ENCODE measurements at regions not wholly inside any gene's neighbourhood (a gene's known extent, or its start where the extent isn't known, plus 50 kb on each side); places are given as distances from the start of the nearest gene placed in this dataset.
"Not testable (repeated sequence)": the region's sequence is repeated elsewhere in the genome, so short reads cannot be mapped to it uniquely, and the experiment has no call there.

DNA sequence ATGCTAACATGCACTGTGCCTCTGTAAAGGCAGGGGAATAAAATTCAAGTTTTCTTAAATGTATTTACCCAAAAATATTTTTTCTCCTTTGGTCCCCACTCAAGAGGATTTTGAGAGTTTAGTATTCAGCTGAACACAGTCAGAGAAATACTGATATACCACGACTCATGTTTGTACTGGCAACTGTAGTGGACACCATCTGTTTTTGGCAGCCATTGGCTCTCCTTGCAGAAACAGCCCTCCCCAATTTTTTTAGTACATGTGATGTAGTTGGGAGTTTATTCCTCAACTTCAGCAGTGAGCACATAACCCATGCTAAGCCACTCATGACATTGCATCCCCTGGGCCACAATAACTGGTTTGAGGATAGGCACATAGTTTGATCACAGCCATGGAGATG, 154.8 kb upstream of the POU3F1 start:
- DNase-seq: no peak

DNA sequence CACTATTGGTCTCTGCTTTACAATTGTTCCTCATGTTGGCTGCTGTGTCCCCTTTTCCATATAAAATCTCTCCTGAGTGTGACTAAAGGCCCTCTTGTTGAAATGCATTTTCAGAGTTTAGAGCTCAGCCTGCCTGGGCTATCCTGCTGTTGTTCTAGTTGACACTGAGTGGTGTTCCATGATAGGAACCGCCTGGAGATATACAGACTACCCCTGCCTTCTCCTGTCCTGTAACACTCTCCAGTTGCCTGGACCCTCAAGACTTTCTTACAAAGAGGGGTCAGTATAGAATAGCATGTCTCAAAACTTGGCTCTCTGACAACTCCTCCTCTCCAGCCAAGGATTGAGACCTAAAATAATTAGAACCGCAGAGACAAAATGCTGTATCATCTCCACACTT, 152.0 kb upstream of the POU3F1 start:
- DNase-seq: no peak

DNA sequence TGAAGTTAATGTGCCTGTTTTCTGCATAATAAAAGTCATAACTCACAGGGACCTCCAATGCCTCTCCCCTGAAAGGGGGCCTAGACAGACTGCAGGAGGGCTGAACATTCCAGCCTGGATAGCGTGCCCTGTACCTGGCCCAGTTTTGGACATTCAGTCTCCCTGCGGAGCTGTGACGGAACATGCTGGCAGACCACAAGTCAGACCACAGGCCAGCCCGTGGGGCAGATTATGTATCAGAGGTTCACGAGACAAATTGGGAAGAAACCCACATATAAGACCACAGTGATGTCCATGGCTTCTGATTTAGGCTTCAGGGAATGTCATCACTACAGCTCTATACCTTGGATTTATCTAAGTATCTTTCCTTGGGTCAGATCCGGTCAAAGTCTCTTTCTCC, 151.5 kb upstream of the POU3F1 start:
- no peak for DNase-seq

DNA sequence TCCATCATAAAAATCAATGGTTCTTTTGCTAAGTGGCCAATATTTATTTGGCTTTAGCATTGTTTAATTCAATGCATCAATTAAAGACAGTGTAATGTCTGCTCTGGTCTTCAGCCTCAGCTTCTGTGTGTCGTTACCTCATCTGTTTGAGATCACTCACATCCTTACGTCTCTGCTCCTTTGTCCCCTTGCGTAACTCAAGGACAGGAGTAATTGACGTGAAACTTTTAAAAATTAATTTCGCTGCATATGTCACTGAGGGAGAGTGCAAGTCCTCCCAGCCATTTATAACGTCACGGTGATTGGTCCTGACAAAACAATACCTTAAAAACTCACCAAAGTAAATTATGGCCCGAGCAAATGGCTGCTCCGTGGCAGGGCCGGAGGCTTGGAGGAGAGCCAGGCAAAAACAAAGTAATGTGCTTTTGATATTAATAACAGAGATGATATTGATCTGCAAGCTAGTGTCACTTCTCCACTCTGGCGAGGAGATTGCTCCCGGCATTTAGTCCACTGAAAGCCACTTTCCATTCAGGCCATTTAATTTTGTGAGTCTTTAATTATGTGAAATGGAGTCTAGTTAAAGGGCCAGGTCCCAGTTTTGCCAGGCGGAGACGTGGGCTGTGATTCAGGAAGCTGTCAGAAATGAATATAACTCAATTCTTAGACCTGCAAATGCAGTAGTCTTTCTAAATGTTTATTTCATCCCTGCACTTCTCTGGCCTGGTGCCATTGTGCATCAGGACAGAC, 150.9 kb upstream of the POU3F1 start:
- DNase-seq: no peak

DNA sequence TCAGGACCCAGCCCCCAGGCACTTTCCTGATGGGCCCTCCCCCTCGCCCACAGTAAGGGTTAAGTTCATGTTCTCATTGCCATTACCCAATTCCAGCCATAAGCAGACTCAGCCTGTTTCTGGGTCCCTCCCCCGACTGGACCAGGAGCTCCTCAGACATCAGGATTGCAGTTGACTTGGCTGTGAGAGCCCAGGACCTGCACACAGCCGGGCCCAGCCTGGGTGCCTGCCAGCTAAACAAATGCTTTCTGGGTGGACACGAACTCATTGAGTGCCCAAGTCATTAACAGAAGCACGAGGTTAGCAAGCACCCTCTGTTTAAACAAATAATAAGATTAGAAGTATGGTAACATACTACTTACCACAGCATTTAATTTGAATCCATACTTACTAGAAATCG, 147.9 kb upstream of the POU3F1 start:
- no peak for DNase-seq

DNA sequence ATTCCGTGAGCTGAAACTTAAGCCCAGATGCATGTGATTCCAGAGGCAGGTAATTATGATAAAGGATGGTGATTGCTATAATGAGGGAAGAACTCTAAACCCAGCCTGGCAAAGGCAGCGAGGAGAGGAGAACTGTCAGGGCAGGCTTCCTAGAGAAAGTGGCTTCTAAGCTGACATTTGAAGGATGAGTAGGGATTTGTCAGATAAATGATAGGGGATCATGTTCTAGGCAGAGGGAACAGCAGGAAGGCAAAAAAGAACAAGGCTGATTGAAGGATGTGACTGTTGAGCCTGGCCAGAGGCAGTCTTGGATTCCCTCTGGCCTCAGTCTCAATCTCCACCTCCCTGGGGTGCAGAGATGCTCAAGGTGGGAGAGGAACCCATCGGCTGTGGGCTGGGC, 146.4 kb upstream of the POU3F1 start:
- no peak for DNase-seq

DNA sequence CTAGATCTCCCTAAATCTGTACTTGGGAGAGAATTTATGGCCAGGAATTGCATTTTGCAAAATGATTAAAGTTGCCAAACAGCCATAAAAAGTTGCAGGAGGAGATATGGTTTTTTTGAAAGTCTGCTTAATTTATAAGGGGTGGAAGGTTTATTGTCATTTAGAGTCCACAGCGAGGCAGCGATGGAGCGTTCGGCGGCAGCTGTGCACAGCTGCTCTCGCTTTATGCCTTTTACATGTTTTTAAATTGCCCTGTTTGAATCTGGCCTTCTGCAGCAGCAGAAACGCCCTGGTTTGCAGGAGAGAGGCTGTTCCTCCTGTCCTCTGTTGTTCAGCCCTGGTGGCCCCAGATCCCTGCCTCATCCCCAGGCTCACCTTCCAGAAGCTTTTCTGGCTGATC, 144.9 kb upstream of the POU3F1 start:
- DNase-seq: no peak

DNA sequence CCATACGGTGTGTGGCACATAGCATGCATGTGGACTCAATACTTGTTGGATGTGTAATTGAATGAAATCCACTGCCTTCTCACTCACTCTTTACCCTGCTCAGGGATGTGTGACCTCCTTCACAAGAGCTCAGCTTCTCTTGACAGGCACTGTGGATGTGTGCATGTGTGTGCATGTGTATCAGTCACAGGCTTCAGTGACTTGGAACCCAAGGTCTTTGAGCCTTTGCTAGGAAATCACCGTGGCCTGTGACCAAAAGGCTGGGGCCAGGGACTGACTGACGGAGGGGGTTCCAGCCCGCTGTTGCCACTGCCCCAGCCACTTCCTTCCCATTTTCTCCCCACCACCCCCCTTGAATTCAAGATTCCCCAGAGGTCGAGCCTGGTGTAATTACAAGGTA, 144.4 kb upstream of the POU3F1 start:
- no peak for DNase-seq

DNA sequence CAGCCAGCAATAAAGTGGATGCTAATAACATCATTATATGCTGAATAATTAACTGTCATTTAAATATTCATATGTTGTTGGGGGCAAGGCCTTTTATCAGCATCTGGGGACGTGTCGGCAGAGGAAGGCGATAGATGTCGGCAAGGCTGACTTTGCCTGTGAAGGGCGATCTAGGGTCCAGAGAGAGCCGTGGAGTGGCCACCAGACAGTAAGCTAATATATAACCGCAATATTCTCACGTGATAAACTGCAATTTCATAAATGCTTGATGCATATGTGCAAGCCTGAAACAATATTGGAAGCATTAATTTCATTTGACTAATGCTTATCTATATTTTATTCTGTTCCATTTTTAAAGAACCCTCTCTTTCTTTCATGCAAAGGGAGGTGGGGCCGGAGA, 141.0 kb upstream of the POU3F1 start:
- DNase-seq: no peak

DNA sequence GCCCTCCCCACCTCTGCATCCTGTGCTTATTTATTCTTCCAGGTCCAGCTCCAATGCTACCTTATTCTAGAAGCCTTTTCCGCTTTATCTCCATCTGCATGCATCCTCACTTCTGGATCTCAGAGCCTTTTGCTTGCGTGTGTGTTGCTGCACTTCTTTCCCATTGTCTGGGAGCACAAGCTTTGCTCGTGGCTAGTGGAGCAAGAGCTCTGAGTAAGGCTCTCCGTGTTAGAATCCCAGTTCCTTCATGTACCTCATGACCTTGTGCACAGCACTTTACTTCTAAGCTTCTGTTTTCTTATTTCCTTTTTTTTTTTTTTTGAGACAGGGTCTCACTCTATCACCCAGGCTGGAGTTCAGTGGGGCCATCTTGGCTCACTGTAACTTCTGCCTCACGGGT, 140.0 kb upstream of the POU3F1 start:
- DNase-seq: no peak

DNA sequence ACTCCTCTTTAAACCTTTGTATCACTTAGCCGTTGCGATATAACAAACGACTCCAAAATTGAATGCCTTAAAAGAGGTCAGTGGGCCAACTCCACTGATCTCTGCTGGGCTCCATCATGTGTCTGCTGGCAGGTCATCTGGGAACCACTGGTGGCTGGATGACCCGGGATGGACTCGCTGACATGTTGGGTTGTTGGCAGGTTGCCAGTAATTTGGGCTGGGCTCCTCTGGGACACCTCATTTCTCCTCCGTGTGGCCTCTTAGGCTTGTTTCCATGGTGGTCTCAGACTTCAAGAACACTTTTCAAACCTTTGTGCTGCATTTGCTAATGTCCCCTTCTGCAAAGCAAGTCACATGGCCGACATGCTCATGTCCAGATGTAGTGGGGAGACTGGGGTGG, 139.3 kb upstream of the POU3F1 start:
- DNase-seq: no peak

DNA sequence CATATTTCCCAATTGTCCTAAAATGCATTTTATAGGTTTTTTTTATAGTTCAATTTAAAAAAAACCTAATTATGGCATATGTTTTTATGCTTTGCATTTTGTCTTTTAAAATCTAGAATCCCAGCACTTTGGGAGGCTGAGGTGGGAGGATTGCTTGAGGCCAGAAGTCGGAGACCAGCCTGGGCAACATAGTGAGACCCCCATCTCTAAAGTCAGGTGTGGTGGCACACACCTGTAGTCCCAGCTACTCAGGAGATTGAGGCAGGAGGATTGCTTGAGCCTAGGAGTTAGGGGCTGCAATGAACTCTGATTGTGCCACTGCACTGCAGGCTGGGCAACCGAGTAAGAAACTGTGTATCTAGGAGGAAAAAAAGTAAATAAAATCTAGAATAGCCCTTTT, 137.2 kb upstream of the POU3F1 start:
- DNase-seq: no peak

DNA sequence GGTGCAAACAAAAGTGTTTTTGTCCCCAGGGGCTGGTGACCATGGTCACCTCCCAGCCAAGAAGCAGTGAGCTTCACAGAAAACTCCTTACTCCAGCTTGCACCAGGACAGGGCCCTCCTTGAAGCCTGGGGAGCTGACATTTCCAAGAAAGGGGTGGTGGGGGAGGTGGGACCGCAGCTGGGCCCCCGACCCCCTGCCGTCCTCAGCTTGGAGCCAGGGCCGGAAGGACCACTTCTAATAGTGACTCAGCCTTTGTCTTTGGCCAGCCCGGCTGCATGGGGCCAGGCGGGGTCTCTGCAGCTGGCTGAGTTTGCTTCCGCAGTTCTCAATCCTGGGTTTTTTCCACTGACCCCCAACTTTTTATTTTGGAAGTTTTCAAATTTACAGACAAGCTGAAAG, 136.5 kb upstream of the POU3F1 start:
- DNase-seq: no peak

DNA sequence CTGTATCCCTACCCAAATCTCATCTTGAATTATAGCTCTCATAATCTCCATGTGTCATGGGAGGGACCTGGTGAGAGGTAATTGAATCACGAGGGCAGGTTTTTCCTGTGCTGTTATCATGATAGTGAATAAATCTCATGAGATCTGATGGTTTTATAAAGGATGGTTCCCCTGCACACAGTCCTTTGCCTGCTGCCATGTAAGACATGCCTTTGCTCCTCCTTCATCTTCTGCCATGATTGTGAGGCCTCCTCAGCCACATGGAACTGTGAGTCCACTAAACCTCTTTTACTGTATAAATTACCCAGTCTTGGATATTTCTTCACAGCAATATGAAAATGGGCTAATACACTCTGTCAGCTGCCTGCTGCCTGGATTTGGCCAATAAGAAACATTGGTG, 133.8 kb upstream of the POU3F1 start:
- DNase-seq: not testable (repeated sequence)

DNA sequence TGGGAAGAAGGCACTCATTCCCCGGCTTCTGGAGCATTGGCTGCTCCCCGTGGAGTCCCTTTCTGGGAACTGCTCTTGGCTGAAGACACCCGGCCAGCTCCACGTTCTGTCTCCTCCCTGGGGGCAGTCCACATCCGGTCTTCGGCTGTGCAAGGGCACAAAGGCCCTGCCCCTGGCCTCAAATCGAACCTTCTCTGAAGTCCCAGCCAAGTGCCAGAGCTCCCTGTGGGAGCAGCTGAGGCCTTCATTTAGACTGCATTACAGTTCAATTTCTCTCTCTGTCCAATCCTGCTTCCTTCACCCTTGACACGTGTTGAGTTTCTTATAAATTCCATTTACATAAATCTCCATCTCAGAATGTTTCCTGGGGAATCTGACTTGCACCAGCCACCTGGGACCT, 132.9 kb upstream of the POU3F1 start:
- no peak for DNase-seq

DNA sequence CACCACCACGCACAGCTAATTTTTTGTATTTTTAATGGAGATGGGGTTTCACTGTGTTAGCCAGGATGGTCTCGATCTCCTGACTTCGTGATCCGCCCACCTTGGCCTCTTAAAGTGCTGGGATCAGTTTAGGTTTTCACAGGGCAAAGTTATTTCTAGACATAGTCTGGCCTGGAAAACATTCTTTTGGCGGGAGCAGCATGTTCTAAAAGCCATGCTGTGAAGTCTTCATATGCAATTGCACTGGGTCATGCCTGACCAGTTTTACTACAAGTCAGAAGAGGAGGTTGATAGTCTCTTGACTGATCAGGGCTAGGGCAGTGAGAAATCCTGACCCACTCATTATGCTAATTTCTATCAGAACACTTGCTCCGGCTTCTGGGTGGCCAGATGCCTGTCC, 131.6 kb upstream of the POU3F1 start:
- DNase-seq: no peak

DNA sequence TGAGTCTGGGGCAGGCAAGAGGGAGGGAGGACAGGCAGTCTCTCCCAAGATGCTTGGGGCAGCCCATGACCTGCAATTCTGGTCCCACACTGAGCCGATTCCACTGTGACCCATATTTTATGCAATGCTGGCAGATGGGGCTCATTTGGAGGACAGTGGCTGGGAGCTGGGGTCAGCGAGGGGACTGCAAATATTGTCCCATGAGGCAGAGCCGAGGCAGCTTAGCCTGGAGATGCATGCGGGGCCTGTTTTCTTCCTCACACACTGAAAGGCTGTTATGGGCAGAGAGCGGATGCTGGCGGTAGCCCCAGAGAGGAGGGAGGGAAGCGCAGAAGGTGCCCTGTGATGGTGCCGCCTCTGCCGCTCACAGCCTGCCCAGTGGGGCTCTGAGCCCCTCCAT, 128.5 kb upstream of the POU3F1 start:
- no peak for DNase-seq

DNA sequence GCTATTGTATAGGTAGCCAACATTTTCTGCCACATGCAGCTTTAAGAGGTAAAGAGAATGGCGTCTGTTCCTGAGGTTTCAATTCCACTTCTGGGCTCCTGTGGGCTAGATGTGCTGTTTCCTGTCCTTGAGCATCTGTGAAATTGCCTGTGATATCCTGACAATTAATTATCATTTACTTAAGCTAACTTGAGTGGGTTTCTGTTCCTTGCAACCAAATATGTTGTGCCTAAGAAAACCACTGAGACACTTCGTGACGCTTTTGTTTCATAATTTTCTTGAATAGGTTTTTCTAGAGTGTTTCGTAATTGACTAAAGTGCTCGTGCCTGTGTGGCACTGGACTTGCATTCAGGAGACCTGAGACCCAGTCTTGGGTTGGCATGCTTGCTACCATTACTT, 127.3 kb upstream of the POU3F1 start:
- DNase-seq: no peak

DNA sequence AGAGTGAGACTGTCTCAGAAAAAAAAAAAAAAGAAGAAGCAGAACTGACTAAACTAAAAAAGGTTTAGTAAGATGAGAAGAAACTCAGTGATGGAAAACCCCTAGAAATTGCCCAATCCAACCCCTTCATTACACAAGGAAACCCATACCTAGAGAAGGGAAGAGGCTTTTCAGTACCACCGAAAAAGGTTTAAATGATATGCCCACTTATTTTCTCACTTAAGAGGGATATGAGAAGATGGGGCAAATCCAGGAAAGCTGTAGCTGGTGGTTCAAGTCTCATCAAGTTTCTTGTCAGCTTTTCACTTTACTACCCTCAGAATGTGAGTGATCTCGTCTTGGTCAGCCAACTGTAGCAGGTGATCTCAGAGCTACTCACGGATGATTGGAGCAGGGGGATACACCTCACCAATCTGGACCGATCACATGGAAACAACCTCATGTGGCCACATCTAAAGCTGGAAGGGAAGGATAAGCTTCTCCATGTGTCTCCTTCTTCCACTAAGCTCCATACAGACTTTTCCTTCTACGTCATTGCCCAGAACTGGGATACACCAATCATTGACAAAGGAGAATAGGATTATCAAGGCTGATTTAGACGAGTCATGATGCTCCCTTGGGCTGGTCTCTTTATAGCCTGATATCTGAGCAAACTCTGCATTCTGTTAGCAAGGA, 126.7 kb upstream of the POU3F1 start:
- DNase-seq: no peak

DNA sequence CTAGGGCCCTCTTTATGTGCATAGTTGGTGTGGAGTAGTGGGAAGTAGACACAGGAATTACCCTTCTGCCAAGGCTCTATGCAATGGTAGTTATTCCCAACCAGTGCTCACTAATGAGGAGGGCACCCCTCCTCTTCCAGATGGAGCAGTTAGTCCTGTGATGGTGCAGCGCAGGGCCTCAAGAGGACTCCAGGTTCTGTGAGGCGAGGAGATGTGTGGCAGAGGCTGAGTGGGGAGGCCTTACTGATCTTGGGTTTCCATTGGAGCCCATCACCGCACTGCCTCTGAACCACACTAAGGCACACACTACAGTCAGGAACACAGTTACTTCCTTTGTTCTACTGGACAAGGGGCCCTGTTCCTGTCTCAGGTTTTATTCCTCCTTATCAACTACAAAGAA, 122.5 kb upstream of the POU3F1 start:
- no peak for DNase-seq

DNA sequence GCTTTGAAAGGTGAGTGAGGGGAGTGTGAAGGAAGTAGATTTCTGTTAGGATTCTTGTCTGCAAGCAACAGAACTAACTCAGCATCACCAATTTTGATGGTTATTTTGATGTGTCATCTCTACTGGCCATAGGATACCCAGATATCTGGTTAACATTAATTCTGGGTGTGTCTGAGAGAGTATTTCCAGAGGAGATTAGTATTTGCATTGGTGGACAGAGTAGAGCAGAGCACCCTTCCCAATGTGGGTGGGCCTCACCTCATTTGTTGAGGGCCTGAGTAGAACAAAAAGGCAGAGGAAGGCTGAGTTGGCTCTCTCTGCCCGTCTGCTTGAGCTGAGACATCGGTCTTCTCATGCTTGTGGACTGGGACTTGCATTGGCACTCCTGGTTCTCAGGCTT, 121.8 kb upstream of the POU3F1 start:
- DNase-seq: no peak

DNA sequence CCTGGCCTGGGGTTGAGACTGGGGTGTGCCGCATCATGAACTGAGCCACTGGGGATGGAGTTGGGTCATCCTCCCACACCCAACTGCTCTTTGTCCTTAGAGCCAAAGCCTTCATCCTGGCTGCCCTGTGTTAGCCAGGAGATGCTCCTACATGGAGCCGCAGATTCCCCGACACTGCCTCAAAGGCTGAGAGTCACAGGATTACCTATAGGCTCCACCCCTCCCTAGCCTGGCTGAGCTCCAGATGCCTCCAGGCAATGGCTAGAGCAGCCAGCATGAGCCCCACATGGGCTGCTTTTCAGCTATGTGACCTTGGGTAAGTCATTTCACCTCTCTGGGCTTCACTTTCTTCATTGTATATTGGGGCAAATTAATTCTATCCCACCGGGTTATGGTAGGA, 119.9 kb upstream of the POU3F1 start:
- DNase-seq: no peak

DNA sequence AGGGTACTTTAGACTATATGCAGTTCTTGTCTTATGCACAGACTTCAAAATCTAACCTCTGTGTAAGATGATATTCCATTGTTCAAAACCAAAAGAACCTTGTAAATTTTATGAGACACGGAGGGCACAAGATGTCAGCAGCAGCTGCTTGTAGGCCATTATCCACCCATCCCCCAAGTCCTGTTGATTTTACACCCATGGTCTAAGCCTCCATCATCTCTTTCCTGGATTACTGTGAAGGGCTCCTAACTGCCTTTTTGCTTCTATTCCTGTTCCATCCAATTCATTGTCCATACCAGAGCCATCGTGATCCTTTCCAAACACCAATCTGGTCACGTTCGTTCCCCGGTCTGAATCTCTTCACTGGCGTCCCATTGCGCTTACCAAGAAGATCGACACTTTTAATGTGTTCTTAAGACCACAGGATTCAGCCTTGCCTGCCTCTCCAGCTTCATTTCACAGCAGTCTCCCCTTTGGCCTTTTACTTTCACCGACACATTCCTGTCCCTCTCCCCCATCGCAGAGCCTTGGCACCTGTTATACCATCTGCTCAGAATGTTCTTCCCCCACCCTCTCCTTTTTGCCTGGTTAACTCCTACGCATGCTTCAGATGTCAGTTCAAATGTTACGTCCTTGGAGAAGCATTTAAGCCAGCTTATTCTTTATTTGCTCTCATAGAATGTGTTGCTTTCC, 107.3 kb upstream of the POU3F1 start:
- DNase-seq: no peak

DNA sequence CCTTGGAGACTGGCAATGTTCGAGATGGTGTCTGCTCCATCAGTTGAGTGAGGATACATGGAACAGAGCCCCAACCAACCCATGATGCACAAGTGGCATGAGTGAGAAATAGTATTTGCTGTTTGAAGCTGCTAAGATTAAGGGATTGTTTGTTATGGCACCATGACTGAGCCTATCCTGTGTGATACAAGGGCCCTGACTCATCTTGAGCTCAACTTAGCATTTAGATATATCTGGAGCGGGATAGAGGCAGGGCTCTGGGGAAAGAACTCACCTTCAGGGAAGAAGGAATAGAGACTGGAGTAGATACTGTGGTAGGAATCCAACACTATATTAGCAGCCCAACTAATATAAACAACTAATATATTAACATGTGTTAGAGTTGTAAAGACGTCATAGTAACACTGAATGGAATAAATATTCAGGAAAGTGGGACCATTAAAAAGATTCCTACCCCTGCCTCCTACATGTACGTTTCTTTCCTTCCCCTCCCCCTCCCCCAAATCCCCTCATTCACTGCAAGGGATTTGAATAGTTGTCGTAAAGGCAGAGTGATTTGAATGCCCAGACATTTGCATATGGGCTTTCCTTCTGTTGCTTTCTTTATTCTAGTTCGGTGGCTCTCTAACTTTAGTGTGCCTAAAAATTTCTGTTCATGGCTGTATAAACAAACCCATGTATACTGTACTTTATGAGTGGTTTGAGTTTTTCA, 106.6 kb upstream of the POU3F1 start:
- DNase-seq: no peak

Measured in CD4-positive, alpha-beta T cell treated with Interleukin-15 for 1 hour (primary cell).